H1 (cell line): ENCODE measurements at regions not wholly inside any gene's neighbourhood (a gene's known extent, or its start where the extent isn't known, plus 50 kb on each side); places are given as distances from the start of the nearest gene placed in this dataset.

Experiments
- CEBPB ChIP-seq: IDR thresholded peaks from 2 replicates; pipeline ENCODE4 v1.6.1; 2012; ENCODE audit warnings: low read depth, low read length
- CTCF ChIP-seq, 3 experiments: IDR thresholded peaks; 1 replicate in 2 of 3; 2 replicates in 1 of 3; pipeline versions ENCODE4 v1.5.1 to v1.6.1; 2011; ENCODE audit warnings: low read length in 3 of 3, mild to moderate bottlenecking in 3 of 3, inconsistent platforms in 2 of 3, low read depth in 1 of 3, moderate library complexity in 1 of 3; ENCODE audit not compliant: insufficient read depth in 1 of 3; ENCODE audit errors: control extremely low read depth in 1 of 3
- E2F6 ChIP-seq: IDR thresholded peaks from 2 replicates; pipeline ENCODE4 v1.6.1; 2012; ENCODE audit warnings: inconsistent platforms
- EP300 ChIP-seq, 2 experiments: IDR thresholded peaks; 1 replicate in 1 of 2; 2 replicates in 1 of 2; pipeline ENCODE4 v1.6.1; 2011 to 2012; ENCODE audit warnings: low read depth in 2 of 2, low read length in 2 of 2, mild to moderate bottlenecking in 2 of 2, borderline replicate concordance in 1 of 2, inconsistent platforms in 1 of 2, moderate library complexity in 1 of 2
- EZH2 ChIP-seq: fragments of 200-600 bp; sonication (generic); IDR thresholded peaks from 2 replicates; pipeline ENCODE4 v1.7.1; 2012; ENCODE audit warnings: low read depth, mild to moderate bottlenecking, moderate library complexity, low read length, inconsistent platforms; ENCODE audit not compliant: severe bottlenecking
- HDAC2 ChIP-seq, 2 experiments: fragments of 300-600 bp in 1 of 2; sonication (generic) in 1 of 2; IDR thresholded peaks; 2 replicates each; pipeline ENCODE4 v1.6.1; 2011 to 2012; ENCODE audit warnings: low read depth in 2 of 2, low read length in 2 of 2, mild to moderate bottlenecking in 2 of 2, moderate library complexity in 2 of 2, borderline replicate concordance in 1 of 2, inconsistent platforms in 1 of 2
- JUN ChIP-seq: IDR thresholded peaks from 2 replicates; pipeline ENCODE4 v1.6.1; 2011; ENCODE audit warnings: low read depth, mild to moderate bottlenecking, improper control_type of control experiment, low read length
- KDM1A ChIP-seq: fragments of 200-600, 300-600 bp; sonication (generic); IDR thresholded peaks from 2 replicates; pipeline ENCODE4 v1.7.1; 2016; ENCODE audit warnings: mild to moderate bottlenecking, low read length, borderline replicate concordance
- POLR2A ChIP-seq, 2 experiments: IDR thresholded peaks; 1 replicate in 1 of 2; 2 replicates in 1 of 2; pipeline ENCODE4 v1.6.1; 2011; ENCODE audit warnings: low read depth in 2 of 2, low read length in 2 of 2, mild to moderate bottlenecking in 2 of 2; ENCODE audit errors: control extremely low read depth in 1 of 2
- POLR2AphosphoS5 ChIP-seq: IDR thresholded peaks from 2 replicates; pipeline ENCODE4 v1.6.1; 2011; ENCODE audit warnings: low read depth, low read length
- RAD21 ChIP-seq, 2 experiments: IDR thresholded peaks in 1 of 2; conservative IDR thresholded peaks in 1 of 2; 2 replicates each; pipeline ENCODE4 v1.6.1; 2011; ENCODE audit warnings: low read depth in 2 of 2, low read length in 2 of 2, improper control_type of control experiment in 1 of 2, inconsistent platforms in 1 of 2, mild to moderate bottlenecking in 1 of 2, moderate library complexity in 1 of 2
- SIN3A ChIP-seq, 2 experiments: IDR thresholded peaks in 1 of 2; conservative IDR thresholded peaks in 1 of 2; 2 replicates each; pipeline ENCODE4 v1.6.1; 2011 to 2012; ENCODE audit warnings: low read length in 2 of 2, improper control_type of control experiment in 1 of 2, low read depth in 1 of 2, mild to moderate bottlenecking in 1 of 2
- TAF1 ChIP-seq: IDR thresholded peaks from 2 replicates; pipeline ENCODE4 v1.6.1; 2011; ENCODE audit warnings: mild to moderate bottlenecking, low read depth, low read length
- TF ChIP-seq, protein P1 (sequence below): IDR thresholded peaks from 2 replicates; pipeline ENCODE4 v1.6.1; 2011; ENCODE audit warnings: low read length, improper control_type of control experiment

DNA sequence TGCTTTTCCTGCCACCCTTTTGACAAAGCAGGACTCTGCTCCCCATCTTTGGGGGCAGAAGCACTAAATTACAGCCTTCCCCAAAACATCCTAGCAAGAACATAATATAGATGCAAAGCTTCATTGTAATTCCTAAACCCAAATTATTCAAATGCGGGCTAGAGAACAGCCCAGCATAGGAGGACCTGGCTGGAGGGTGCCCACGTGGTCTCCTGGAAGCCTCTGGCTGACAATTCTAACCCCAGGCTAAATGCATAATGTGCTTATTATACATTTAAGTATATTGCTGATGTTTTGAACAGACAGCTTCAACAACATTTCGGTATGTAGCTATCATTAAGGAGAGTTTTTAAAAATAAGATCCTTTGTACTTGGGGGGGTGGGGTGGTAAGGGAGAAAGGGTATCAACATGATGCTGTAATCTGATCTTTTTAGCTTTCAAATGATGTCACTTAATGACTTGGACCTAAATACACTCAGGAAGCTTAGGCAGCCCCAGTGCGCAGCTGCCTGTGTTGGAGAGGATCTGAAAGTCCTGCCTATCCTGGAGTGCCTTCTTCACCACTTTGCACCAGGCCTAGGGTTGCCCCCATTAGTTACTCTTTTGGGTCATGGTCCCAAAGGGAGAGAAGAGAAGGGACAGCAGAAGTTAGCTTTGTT lies 57.2 kb upstream of the USP3 start:
- TF ChIP-seq JUN (no peak), KDM1A (no peak), E2F6 (no peak), POLR2A (IDR thresholded peaks at IDR 0.05; ENCODE audit: control extremely low read depth in 1 of 2, low read depth in 2 of 2, low read length in 2 of 2) (no peak), POLR2AphosphoS5 (no peak), RAD21 (IDR thresholded peaks at IDR 0.05 in 1 of 2, conservative IDR thresholded peaks at IDR 0.05 in 1 of 2; ENCODE audit: low read depth in 2 of 2, low read length in 2 of 2) (no peak), HDAC2 (IDR thresholded peaks at IDR 0.05; ENCODE audit: borderline replicate concordance in 1 of 2, low read depth in 2 of 2, low read length in 2 of 2) (no peak), EZH2 (no peak), EP300 (IDR thresholded peaks at IDR 0.05; ENCODE audit: borderline replicate concordance in 1 of 2, low read depth in 2 of 2, low read length in 2 of 2) (no peak), TAF1 (no peak), SIN3A (conservative IDR thresholded peaks at IDR 0.05 in 1 of 2, IDR thresholded peaks at IDR 0.05 in 1 of 2; ENCODE audit: low read depth in 1 of 2, low read length in 2 of 2) (no peak), CTCF (IDR thresholded peaks at IDR 0.05; ENCODE audit: control extremely low read depth in 1 of 3, insufficient read depth in 1 of 3, low read depth in 1 of 3, low read length in 3 of 3) (no peak), CEBPB (no peak)
- TF ChIP-seq, protein P1, sequence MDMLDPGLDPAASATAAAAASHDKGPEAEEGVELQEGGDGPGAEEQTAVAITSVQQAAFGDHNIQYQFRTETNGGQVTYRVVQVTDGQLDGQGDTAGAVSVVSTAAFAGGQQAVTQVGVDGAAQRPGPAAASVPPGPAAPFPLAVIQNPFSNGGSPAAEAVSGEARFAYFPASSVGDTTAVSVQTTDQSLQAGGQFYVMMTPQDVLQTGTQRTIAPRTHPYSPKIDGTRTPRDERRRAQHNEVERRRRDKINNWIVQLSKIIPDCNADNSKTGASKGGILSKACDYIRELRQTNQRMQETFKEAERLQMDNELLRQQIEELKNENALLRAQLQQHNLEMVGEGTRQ = no peak
